ENCODE measurements at regions not wholly inside any gene's neighbourhood (a gene's known extent, or its start where the extent isn't known, plus 50 kb on each side); places are given as distances from the start of the nearest gene placed in this dataset.

DNA sequence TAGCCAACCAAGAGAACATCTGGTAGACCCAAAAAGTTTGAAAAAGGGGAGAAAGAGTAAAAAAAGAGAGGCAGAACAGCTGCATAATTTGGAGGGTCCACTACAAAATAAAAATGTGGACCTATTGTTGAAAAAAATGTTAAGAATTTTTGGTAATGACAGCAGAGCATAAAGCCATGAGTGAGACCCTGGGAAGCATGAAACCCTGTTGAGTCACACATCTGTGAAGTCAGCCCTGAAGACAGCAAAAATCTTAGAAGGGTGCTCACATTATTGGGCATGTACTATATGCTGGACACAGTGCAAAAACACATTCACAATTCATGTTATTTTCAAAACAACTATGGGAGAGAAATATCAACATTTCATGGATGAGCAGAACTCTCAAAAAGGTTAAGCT, 56.4 kb upstream of the LIFR start:
- TF ChIP-seq, protein P1, sequence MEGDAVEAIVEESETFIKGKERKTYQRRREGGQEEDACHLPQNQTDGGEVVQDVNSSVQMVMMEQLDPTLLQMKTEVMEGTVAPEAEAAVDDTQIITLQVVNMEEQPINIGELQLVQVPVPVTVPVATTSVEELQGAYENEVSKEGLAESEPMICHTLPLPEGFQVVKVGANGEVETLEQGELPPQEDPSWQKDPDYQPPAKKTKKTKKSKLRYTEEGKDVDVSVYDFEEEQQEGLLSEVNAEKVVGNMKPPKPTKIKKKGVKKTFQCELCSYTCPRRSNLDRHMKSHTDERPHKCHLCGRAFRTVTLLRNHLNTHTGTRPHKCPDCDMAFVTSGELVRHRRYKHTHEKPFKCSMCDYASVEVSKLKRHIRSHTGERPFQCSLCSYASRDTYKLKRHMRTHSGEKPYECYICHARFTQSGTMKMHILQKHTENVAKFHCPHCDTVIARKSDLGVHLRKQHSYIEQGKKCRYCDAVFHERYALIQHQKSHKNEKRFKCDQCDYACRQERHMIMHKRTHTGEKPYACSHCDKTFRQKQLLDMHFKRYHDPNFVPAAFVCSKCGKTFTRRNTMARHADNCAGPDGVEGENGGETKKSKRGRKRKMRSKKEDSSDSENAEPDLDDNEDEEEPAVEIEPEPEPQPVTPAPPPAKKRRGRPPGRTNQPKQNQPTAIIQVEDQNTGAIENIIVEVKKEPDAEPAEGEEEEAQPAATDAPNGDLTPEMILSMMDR (IDR thresholded peaks at IDR 0.05): no peak
- no peak for TF ChIP-seq EP300 (IDR thresholded peaks at IDR 0.05)
- no peak for TF ChIP-seq POLR2A (IDR thresholded peaks at IDR 0.05)
- TF ChIP-seq POLR2AphosphoS5 (IDR thresholded peaks at IDR 0.05): no peak
